Nephron progenitor cell (in vitro differentiated cells): ENCODE measurements at regions not wholly inside any gene's neighbourhood (a gene's known extent, or its start where the extent isn't known, plus 50 kb on each side); places are given as distances from the start of the nearest gene placed in this dataset.

Source experiments
- DNase-seq: peaks from one replicate; pipeline ENCODE4 v3.0.0; 2021
- H3K27ac Mint-ChIP-seq: 2 replicates; pipeline ENCODE4 v1.8.0; 2021; ENCODE audit warnings: mild to moderate bottlenecking, moderate library complexity, mixed read lengths
- H3K27me3 Mint-ChIP-seq: 2 replicates; pipeline ENCODE4 v1.8.0; 2021; ENCODE audit warnings: mild to moderate bottlenecking, low read depth, mixed read lengths; ENCODE audit not compliant: poor library complexity
- H3K36me3 Mint-ChIP-seq: 2 replicates; pipeline ENCODE4 v1.8.0; 2021; ENCODE audit warnings: low read depth, mixed read lengths
- H3K4me1 Mint-ChIP-seq: 2 replicates; pipeline ENCODE4 v1.8.0; 2021; ENCODE audit warnings: mixed read lengths
- H3K4me3 Mint-ChIP-seq: 2 replicates; pipeline ENCODE4 v1.8.0; 2021; ENCODE audit warnings: mild to moderate bottlenecking, moderate library complexity, mixed read lengths
- H3K9me3 Mint-ChIP-seq: 2 replicates; pipeline ENCODE4 v1.8.0; 2021; ENCODE audit warnings: mild to moderate bottlenecking, moderate library complexity, mixed read lengths
- TF ChIP-seq, protein P1 (sequence below): fragments of 200-600 bp; sonication (generic); IDR thresholded peaks from 2 replicates; pipeline ENCODE4 v1.5.0; 2021; ENCODE audit warnings: antibody characterized with exemption

DNA sequence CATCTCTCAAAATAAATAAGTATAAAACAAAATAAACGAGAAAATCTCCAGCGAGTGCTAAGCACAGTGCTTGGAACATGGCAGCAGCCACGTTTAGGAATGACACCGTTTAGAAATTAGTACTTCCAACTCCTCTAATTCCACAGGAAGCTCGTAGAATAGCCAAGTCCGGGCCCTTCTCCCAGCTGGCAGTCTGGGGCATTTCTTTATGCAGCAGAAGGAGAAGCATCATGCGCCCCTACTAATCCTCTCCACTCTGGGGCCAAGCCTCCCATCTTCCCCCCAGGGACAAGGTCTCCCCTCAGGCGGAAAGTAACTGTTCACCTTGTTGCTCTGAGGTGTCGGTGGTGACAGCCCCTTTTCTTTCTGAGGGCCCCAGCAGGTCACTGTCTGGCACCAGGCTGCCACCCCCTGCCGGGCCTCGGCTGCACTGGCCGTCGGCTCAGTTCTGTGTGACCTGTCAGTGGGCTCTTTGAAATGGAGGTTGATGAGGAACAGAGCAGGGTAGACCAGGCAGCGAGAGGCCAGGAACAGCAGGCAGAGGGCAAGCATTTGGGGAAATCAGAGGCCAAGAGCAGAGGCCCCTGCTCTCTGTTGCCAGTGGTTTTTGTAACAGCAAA is 113.5 kb upstream of the WWC1 start:
- DNase-seq: peak; percentile 42
- no peaks in the 10 kb centered on the region for H3K9me3 Mint-ChIP-seq
- peaks cover 26% of the 10 kb centered on the region for H3K4me1 Mint-ChIP-seq
- no peak overlapping the region for H3K4me3 Mint-ChIP-seq
- no peaks in the 10 kb centered on the region for H3K36me3 Mint-ChIP-seq
- peaks cover 8% of the 10 kb centered on the region for H3K27me3 Mint-ChIP-seq
- TF ChIP-seq, protein P1, sequence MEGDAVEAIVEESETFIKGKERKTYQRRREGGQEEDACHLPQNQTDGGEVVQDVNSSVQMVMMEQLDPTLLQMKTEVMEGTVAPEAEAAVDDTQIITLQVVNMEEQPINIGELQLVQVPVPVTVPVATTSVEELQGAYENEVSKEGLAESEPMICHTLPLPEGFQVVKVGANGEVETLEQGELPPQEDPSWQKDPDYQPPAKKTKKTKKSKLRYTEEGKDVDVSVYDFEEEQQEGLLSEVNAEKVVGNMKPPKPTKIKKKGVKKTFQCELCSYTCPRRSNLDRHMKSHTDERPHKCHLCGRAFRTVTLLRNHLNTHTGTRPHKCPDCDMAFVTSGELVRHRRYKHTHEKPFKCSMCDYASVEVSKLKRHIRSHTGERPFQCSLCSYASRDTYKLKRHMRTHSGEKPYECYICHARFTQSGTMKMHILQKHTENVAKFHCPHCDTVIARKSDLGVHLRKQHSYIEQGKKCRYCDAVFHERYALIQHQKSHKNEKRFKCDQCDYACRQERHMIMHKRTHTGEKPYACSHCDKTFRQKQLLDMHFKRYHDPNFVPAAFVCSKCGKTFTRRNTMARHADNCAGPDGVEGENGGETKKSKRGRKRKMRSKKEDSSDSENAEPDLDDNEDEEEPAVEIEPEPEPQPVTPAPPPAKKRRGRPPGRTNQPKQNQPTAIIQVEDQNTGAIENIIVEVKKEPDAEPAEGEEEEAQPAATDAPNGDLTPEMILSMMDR: no peak
- H3K27ac Mint-ChIP-seq: peak overlapping the region; percentile 49

DNA sequence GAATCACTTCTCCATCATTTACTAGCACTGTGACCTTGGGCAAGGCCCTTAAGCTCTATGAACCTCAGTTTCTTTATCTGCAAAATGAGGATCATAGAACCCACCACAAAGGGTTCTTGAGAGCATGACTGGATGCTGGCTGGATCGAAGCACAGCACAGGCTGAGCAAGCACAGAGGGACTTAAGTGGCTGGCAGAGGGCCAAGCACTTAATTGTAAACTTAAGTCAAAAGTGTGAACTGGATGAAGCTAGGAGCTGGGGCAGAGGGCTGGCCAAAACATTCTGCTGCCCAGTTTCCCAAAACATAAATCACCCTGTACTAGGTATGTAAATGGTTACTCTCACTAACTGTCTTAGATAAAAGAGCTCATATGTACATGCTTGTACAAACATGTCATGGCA is 112.3 kb upstream of the WWC1 start:
- peaks cover 8% of the 10 kb centered on the region for H3K27me3 Mint-ChIP-seq

DNA sequence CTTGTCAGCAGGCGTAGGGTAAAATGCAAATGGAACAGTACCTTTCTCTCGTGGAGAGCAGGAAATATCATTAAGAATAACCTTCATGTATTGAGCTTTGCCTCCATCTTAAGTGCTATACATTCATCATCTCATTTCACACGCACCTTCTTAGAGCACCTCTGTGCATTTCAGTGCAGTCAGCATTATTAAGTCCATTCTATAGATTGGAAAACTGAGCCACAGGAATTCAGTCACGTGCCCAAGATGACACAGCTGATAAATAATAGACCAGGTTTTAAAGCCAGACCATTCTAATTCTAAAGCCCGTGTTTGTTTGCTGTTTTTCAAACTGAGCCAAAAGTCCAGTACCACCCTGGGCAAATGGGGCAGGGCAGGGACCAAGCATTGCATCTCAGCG is 109.2 kb upstream of the WWC1 start:
- no peaks in the 10 kb centered on the region for H3K9me3 Mint-ChIP-seq
- DNase-seq: no peak
- no peak overlapping the region for H3K27ac Mint-ChIP-seq
- peaks cover 29% of the 10 kb centered on the region for H3K4me1 Mint-ChIP-seq
- TF ChIP-seq, protein P1: no peak
- no peaks in the 10 kb centered on the region for H3K36me3 Mint-ChIP-seq
- H3K4me3 Mint-ChIP-seq: no peak overlapping the region
- peaks cover 4% of the 10 kb centered on the region for H3K27me3 Mint-ChIP-seq

More for the DNA sequence above, 112.3 kb upstream of the WWC1 start:
- H3K9me3 Mint-ChIP-seq: no peaks in the 10 kb centered on the region
- TF ChIP-seq, protein P1: no peak
- H3K4me3 Mint-ChIP-seq: no peak overlapping the region
- H3K4me1 Mint-ChIP-seq: peaks cover 17% of the 10 kb centered on the region
- no peaks in the 10 kb centered on the region for H3K36me3 Mint-ChIP-seq
- H3K27ac Mint-ChIP-seq: no peak overlapping the region
- DNase-seq: no peak

DNA sequence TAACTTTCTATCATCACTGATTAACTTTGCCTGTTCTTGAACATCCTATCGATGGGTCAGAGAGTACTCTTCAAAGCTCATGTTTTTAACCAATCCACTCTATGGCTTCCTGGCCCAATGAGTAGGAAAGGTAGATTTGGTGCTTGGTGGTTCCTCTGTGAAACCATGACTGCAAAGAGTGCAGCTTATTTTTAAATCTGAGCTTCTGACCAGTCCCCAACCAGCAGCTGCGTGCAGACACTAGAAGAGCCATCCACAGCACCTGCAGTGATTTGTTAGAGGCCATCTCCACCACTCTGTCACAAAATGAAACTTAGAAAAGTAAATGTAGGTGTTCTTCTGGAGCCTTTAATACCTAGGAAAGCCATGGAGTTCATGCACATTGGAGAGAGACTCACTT is 107.3 kb upstream of the WWC1 start:
- Mint-ChIP-seq H3K4me3 (no peak overlapping the region), H3K9me3 (peaks cover under 1% of the 10 kb centered on the region), H3K27ac (no peak overlapping the region), H3K4me1 (peaks cover 20% of the 10 kb centered on the region), H3K27me3 (peaks cover 4% of the 10 kb centered on the region), H3K36me3 (no peaks in the 10 kb centered on the region)
- TF ChIP-seq, protein P1: no peak
- DNase-seq: no peak

DNA sequence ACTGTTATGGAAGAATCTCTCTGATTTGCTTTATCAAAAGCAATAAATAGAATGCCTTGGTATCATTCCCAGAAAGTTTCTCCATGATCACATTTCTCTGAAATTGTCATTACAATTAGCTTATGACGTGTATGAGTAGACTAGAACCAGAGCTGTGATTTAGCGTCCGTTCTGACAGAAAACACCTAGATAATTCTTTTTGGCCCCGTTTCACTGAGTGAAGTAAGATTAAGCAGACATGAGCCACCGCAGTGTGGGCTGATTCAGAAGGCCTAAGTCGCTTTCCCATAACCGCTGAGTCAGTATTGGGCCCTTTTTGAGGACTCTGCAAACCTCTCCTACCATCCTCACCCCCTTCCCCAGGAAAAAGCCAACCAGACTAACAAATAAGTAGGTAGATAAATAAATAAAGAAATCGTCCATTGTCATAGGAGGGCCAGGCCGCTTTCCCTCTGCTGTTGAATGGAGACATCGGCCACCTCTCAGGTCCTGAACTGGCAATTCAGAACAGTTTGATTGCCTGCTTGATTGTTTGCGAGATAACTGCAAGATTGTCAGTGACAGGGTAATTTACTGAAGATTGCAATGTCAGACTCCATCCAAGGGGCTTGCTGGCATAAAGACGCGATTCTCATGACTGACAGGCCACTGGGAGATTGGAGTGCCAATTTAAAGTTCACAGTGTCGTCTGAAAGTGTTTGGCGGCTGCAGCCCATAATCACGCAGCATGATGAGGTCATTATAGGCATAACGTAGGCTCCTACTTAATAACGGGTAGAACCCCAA is 105.0 kb upstream of the WWC1 start:
- peaks cover 4% of the 10 kb centered on the region for H3K27me3 Mint-ChIP-seq
- H3K9me3 Mint-ChIP-seq: peaks cover 4% of the 10 kb centered on the region
- no peak for DNase-seq
- TF ChIP-seq, protein P1: no peak
- H3K27ac Mint-ChIP-seq: no peak overlapping the region
- no peak overlapping the region for H3K4me3 Mint-ChIP-seq
- H3K36me3 Mint-ChIP-seq: no peaks in the 10 kb centered on the region
- peaks cover 17% of the 10 kb centered on the region for H3K4me1 Mint-ChIP-seq
